ENCODE measurements at regions not wholly inside any gene's neighbourhood (a gene's known extent, or its start where the extent isn't known, plus 50 kb on each side); places are given as distances from the start of the nearest gene placed in this dataset.

- no peaks in the 10 kb centered on the region for H3K9me3 Mint-ChIP-seq (ENCODE audit: insufficient read depth)
- ATAC-seq (no peak), DNase-seq (no peak)
- ChIA-PET CTCF (no interaction called here), POLR2A (no interaction called here)
- H3K27me3 Mint-ChIP-seq (ENCODE audit: low read depth), result no peaks in the 10 kb centered on the region
- H3K4me1 Mint-ChIP-seq (ENCODE audit: low read depth), result no peaks in the 10 kb centered on the region
- H3K27ac Mint-ChIP-seq, result no peak overlapping the region
- H3K36me3 Mint-ChIP-seq (ENCODE audit: low read depth), result no peaks in the 10 kb centered on the region
- no peak overlapping the region for H3K4me3 Mint-ChIP-seq
These were observed 1387.2 kb downstream of the SUCLG1 start for GRCh38 chr2:83071914-83072313.

GRCh38 chr2:83071352-83071751, 1387.7 kb downstream of the SUCLG1 start:
- H3K4me1 Mint-ChIP-seq (ENCODE audit: low read depth), result no peaks in the 10 kb centered on the region
- H3K36me3 Mint-ChIP-seq (ENCODE audit: low read depth), result no peaks in the 10 kb centered on the region
- H3K27ac Mint-ChIP-seq, result no peak overlapping the region
- H3K4me3 Mint-ChIP-seq, result no peak overlapping the region
- H3K9me3 Mint-ChIP-seq (ENCODE audit: insufficient read depth), result no peaks in the 10 kb centered on the region
- DNase-seq (no peak), ATAC-seq (no peak)
- H3K27me3 Mint-ChIP-seq (ENCODE audit: low read depth), result no peaks in the 10 kb centered on the region
- ChIA-PET CTCF (no interaction called here), POLR2A (no interaction called here)

DNA sequence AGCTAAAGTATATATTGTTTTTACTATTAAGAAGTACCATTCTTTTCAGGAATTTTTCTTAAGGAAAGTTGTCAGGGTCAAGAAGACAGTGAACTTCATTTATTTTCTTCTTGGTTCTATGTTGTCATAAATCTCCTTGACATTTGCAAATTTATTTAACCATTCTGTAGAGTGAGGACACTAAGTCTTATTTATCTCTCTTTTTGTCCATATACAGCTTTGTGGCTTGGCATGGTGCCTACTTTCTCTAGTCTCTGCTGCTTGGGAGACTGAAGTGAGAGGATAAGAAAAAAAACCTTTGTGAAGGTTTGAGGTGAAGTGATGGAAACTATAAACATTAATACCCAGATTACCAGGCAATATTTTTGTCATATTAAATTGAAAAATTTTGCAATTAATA, 1389.4 kb downstream of the SUCLG1 start:
- DNase-seq, result no peak
- no peak overlapping the region for H3K27ac Mint-ChIP-seq
- H3K9me3 Mint-ChIP-seq (ENCODE audit: insufficient read depth), result no peaks in the 10 kb centered on the region
- H3K4me3 Mint-ChIP-seq, result no peak overlapping the region
- ATAC-seq, result no peak
- H3K36me3 Mint-ChIP-seq (ENCODE audit: low read depth), result no peaks in the 10 kb centered on the region
- H3K4me1 Mint-ChIP-seq (ENCODE audit: low read depth), result no peaks in the 10 kb centered on the region
- ChIA-PET POLR2A (no interaction called here), CTCF (no interaction called here)
- no peaks in the 10 kb centered on the region for H3K27me3 Mint-ChIP-seq (ENCODE audit: low read depth)

DNA sequence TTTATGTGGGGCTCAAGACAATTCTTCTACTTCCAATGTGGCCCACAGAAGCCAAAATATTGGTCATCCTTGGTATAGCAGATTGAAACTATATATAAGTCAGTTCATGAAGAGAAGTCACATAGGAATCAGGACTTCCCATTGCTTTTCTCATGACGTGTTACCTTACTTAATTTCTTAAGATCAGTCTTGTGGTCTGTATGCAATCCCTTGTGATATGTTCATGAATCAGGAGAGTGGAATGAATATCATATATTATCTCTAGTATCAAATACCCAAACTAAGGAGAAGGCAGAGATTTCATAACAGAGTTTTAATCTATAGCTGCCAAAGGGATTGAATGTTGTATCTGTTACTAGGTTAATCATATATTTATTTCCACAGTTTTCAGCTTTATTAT, 1390.4 kb downstream of the SUCLG1 start:
- ChIA-PET POLR2A (no interaction called here), CTCF (no interaction called here)
- H3K36me3 Mint-ChIP-seq (ENCODE audit: low read depth), result no peaks in the 10 kb centered on the region
- no peak overlapping the region for H3K4me3 Mint-ChIP-seq
- no peaks in the 10 kb centered on the region for H3K27me3 Mint-ChIP-seq (ENCODE audit: low read depth)
- no peak overlapping the region for H3K27ac Mint-ChIP-seq
- H3K9me3 Mint-ChIP-seq (ENCODE audit: insufficient read depth), result no peaks in the 10 kb centered on the region
- DNase-seq (no peak), ATAC-seq (no peak)
- no peaks in the 10 kb centered on the region for H3K4me1 Mint-ChIP-seq (ENCODE audit: low read depth)

- ChIA-PET CTCF (no interaction called here), POLR2A (no interaction called here)
- H3K4me3 Mint-ChIP-seq, result no peak overlapping the region
- ATAC-seq, result no peak
- no peaks in the 10 kb centered on the region for H3K27me3 Mint-ChIP-seq (ENCODE audit: low read depth)
- no peak overlapping the region for H3K27ac Mint-ChIP-seq
- no peaks in the 10 kb centered on the region for H3K9me3 Mint-ChIP-seq (ENCODE audit: insufficient read depth)
- no peaks in the 10 kb centered on the region for H3K4me1 Mint-ChIP-seq (ENCODE audit: low read depth)
- DNase-seq, result no peak
- H3K36me3 Mint-ChIP-seq (ENCODE audit: low read depth), result no peaks in the 10 kb centered on the region
These were observed 1391.1 kb downstream of the SUCLG1 start for GRCh38 chr2:83067947-83068346.

GRCh38 chr2:83063933-83064332, 1395.1 kb downstream of the SUCLG1 start:
- Mint-ChIP-seq H3K36me3 (ENCODE audit: low read depth) (no peaks in the 10 kb centered on the region), H3K4me3 (no peak overlapping the region), H3K27ac (no peak overlapping the region), H3K27me3 (ENCODE audit: low read depth) (no peaks in the 10 kb centered on the region), H3K9me3 (ENCODE audit: insufficient read depth) (peaks cover 7% of the 10 kb centered on the region), H3K4me1 (ENCODE audit: low read depth) (no peaks in the 10 kb centered on the region)
- ChIA-PET POLR2A (no interaction called here), CTCF (no interaction called here)
- no peak for ATAC-seq
- DNase-seq, result no peak

DNA sequence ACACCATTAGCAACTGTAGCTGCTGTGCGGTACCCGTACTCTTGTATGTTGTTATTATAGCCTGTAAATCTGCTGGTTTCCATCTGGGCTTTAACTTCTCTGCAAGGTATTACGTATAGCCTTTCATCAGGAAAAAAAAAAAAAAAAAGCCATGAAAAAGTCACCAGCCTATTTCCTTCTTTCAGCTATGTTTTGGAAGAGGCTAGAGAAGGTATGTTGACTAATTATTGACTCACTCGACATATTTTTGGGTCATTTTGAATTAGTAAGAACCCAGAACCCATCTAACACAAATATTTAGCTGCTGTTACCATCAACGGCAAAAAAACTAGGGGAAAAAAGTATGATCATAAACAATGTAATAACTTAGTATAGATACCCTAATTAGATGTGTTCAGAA, 1395.6 kb downstream of the SUCLG1 start:
- ATAC-seq, result no peak
- Mint-ChIP-seq H3K4me1 (ENCODE audit: low read depth) (no peaks in the 10 kb centered on the region), H3K9me3 (ENCODE audit: insufficient read depth) (peaks cover 12% of the 10 kb centered on the region), H3K4me3 (no peak overlapping the region), H3K36me3 (ENCODE audit: low read depth) (no peaks in the 10 kb centered on the region), H3K27me3 (ENCODE audit: low read depth) (no peaks in the 10 kb centered on the region), H3K27ac (no peak overlapping the region)
- ChIA-PET CTCF (no interaction called here), POLR2A (no interaction called here)
- DNase-seq, result no peak

GRCh38 chr2:83058683-83059082, 1400.4 kb downstream of the SUCLG1 start:
- Mint-ChIP-seq H3K4me1 (ENCODE audit: low read depth) (no peaks in the 10 kb centered on the region), H3K9me3 (ENCODE audit: insufficient read depth) (peaks cover 31% of the 10 kb centered on the region), H3K36me3 (ENCODE audit: low read depth) (no peaks in the 10 kb centered on the region), H3K27me3 (ENCODE audit: low read depth) (no peaks in the 10 kb centered on the region), H3K27ac (no peak overlapping the region), H3K4me3 (no peak overlapping the region)
- CTCF ChIA-PET, result no interaction called here
- POLR2A ChIA-PET, result no interaction called here
- ATAC-seq (no peak), DNase-seq (no peak)

DNA sequence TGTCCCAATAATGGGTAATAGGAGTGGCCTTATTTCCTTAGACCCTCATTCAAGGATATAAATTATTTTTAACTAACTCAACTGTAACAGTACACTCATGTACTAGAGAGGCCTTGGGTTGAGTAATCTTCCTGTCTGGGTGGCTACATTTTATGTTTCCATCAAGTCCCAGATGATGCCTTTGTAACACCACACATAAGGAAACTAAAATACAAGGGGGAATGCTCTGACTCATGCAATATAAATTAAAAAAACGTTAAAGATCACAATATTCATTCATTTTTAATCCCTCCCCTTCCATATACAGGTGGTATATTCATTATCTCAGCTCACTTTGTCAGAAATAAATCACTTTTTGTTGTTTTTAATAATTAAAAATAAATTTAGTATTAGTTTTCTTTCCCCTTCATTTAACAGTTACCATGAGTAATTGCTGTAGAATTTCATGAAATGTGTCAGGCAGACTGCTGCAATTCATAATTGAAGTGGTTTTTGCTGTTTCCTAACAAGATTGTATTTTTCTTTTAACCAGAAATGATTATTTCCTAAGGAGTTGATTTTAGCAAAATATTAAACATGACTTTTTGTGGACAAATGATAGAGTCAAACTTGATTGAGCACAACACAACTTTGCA, 1403.6 kb downstream of the SUCLG1 start:
- peaks cover 28% of the 10 kb centered on the region for H3K9me3 Mint-ChIP-seq (ENCODE audit: insufficient read depth)
- ChIA-PET POLR2A (no interaction called here), CTCF (no interaction called here)
- no peak overlapping the region for H3K27ac Mint-ChIP-seq
- no peak overlapping the region for H3K4me3 Mint-ChIP-seq
- DNase-seq (no peak), ATAC-seq (no peak)
- H3K36me3 Mint-ChIP-seq (ENCODE audit: low read depth), result no peaks in the 10 kb centered on the region
- no peaks in the 10 kb centered on the region for H3K27me3 Mint-ChIP-seq (ENCODE audit: low read depth)
- no peaks in the 10 kb centered on the region for H3K4me1 Mint-ChIP-seq (ENCODE audit: low read depth)

GRCh38 chr2:83054751-83055150, 1404.3 kb downstream of the SUCLG1 start:
- no peak for ATAC-seq
- no peak overlapping the region for H3K4me3 Mint-ChIP-seq
- H3K9me3 Mint-ChIP-seq (ENCODE audit: insufficient read depth), result peaks cover 28% of the 10 kb centered on the region
- no peak overlapping the region for H3K27ac Mint-ChIP-seq
- POLR2A ChIA-PET, result no interaction called here
- DNase-seq, result no peak
- H3K4me1 Mint-ChIP-seq (ENCODE audit: low read depth), result no peaks in the 10 kb centered on the region
- no peaks in the 10 kb centered on the region for H3K27me3 Mint-ChIP-seq (ENCODE audit: low read depth)
- H3K36me3 Mint-ChIP-seq (ENCODE audit: low read depth), result no peaks in the 10 kb centered on the region
- CTCF ChIA-PET, result no interaction called here

- Mint-ChIP-seq H3K27me3 (ENCODE audit: low read depth) (no peaks in the 10 kb centered on the region), H3K4me1 (ENCODE audit: low read depth) (no peaks in the 10 kb centered on the region)
- no peak for ATAC-seq
These were observed 1407.4 kb downstream of the SUCLG1 start for GRCh38 chr2:83051538-83052170.

DNA sequence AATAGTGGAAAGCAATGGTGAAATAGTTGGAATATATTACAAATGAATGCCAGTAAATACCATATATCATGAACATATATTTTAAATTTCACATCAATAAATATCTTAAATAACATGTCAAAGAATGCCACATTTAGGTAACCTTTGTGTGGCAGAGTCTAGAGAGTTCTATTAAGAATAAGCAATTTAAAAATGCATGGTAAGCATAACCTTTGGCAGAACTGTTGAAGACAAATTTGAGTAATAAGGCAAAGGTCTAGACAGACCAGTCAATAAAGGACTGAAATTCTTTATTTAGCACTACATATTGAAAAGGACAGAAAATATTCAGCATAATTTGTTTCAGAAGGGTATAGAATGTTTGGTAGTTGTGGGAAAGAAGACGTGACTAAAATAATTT, 1417.0 kb downstream of the SUCLG1 start:
- POLR2A ChIA-PET, result no interaction called here
- H3K4me1 Mint-ChIP-seq (ENCODE audit: low read depth), result no peaks in the 10 kb centered on the region
- no peak overlapping the region for H3K4me3 Mint-ChIP-seq
- no peaks in the 10 kb centered on the region for H3K27me3 Mint-ChIP-seq (ENCODE audit: low read depth)
- H3K36me3 Mint-ChIP-seq (ENCODE audit: low read depth), result no peaks in the 10 kb centered on the region
- no peak for ATAC-seq
- H3K9me3 Mint-ChIP-seq (ENCODE audit: insufficient read depth), result peaks cover 4% of the 10 kb centered on the region
- DNase-seq, result no peak
- CTCF ChIA-PET, result no interaction called here
- H3K27ac Mint-ChIP-seq, result no peak overlapping the region

More at GRCh38 chr2:83051538-83052170, 1407.4 kb downstream of the SUCLG1 start:
- H3K27ac Mint-ChIP-seq, result no peak overlapping the region
- H3K36me3 Mint-ChIP-seq (ENCODE audit: low read depth), result no peaks in the 10 kb centered on the region
- ChIA-PET POLR2A (no interaction called here), CTCF (no interaction called here)
- H3K4me3 Mint-ChIP-seq, result no peak overlapping the region
- peaks cover 17% of the 10 kb centered on the region for H3K9me3 Mint-ChIP-seq (ENCODE audit: insufficient read depth)
- no peak for DNase-seq

GRCh38 chr2:83022631-83023210, 1436.4 kb downstream of the SUCLG1 start:
- H3K4me3 Mint-ChIP-seq, result no peak overlapping the region
- DNase-seq (no peak), ATAC-seq (no peak)
- H3K9me3 Mint-ChIP-seq (ENCODE audit: insufficient read depth), result peaks cover 14% of the 10 kb centered on the region
- H3K27ac Mint-ChIP-seq, result no peak overlapping the region
- no peaks in the 10 kb centered on the region for H3K36me3 Mint-ChIP-seq (ENCODE audit: low read depth)
- ChIA-PET CTCF (no interaction called here), POLR2A (no interaction called here)
- H3K27me3 Mint-ChIP-seq (ENCODE audit: low read depth), result no peaks in the 10 kb centered on the region
- H3K4me1 Mint-ChIP-seq (ENCODE audit: low read depth), result no peaks in the 10 kb centered on the region

All from activated CD8-positive, alpha-beta T cell treated with anti-CD3 and anti-CD28 coated beads, Interleukin-2, amount 10 ng/mL, durations not matched to agents 7 days and 5 days (primary cell).